Activated CD4-positive, alpha-beta T cell treated with anti-CD3 and anti-CD28 coated beads for 1 hour (primary cell): ENCODE measurements at regions not wholly inside any gene's neighbourhood (a gene's known extent, or its start where the extent isn't known, plus 50 kb on each side); places are given as distances from the start of the nearest gene placed in this dataset.

Source experiments
- DNase-seq: peaks from one replicate; pipeline ENCODE4 v3.0.0-alpha.2; 2020

- no peak for DNase-seq
Observed at GRCh38 chr5:42361315-42361688, 61.9 kb upstream of the GHR start.

DNA sequence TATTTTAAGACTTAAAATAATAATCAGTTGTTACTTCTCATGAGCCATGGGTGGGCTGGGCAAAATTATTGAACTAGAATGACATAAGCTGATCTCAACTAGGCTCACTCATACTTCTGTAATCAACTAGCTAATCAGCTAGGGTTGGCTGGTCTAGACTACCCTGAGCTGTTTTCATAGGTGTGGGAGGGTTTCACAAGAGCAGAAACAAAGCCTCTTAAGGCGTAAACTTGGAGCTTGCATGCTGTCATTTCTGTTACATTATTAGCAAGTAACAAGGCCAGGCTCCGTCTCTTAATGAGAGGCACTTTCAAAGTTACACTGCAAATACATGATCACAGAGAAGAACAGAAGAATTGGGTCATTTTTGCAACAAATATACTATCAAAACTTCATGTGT lies 57.2 kb upstream of the GHR start:
- no peak for DNase-seq
